K562 (cell line): ENCODE measurements at regions not wholly inside any gene's neighbourhood (a gene's known extent, or its start where the extent isn't known, plus 50 kb on each side); places are given as distances from the start of the nearest gene placed in this dataset.

Experiments used
- DNMT1 ChIP-seq: fragments of 450-650 bp; IDR thresholded peaks from 2 replicates; pipeline ENCODE4 v1.6.1; 2016; ENCODE audit warnings: antibody characterized with exemption, mild to moderate bottlenecking
- FOXA3 ChIP-seq, 2 experiments: fragments of 450-650 bp in 1 of 2; sonication (generic) in 1 of 2; formaldehyde crosslinking; IDR thresholded peaks in 1 of 2; conservative IDR thresholded peaks in 1 of 2; 2 replicates each; pipeline versions ENCODE4 v1.4.0 to v1.8.0; 2020 to 2022; ENCODE audit warnings: mild to moderate bottlenecking in 2 of 2, missing genetic modification reagents in 1 of 2
- FOXK2 ChIP-seq, 2 experiments: fragments of 450-650 bp; IDR thresholded peaks in 1 of 2; conservative IDR thresholded peaks in 1 of 2; 2 replicates each; pipeline ENCODE4 v1.6.1; 2016; ENCODE audit warnings: low read depth in 2 of 2, mild to moderate bottlenecking in 1 of 2
- KLF16 ChIP-seq: IDR thresholded peaks from 2 replicates; pipeline ENCODE4 v1.6.1; 2016; ENCODE audit warnings: antibody characterized with exemption
- LCOR ChIP-seq: sonication (generic); formaldehyde crosslinking; IDR thresholded peaks from 2 replicates; pipeline ENCODE4 v1.8.0; 2022; ENCODE audit warnings: mild to moderate bottlenecking, missing genetic modification reagents
- NFE2L1 ChIP-seq: fragments of 450-650 bp; IDR thresholded peaks from 2 replicates; pipeline ENCODE4 v1.6.1; 2016; ENCODE audit warnings: missing genetic modification characterization, low read depth, mild to moderate bottlenecking, missing compliant biosample characterization, moderate library complexity, borderline replicate concordance
- SMAD3 ChIP-seq: fragments of 450-650 bp; formaldehyde crosslinking; conservative IDR thresholded peaks from 2 replicates; pipeline ENCODE4 v1.4.0; 2020; ENCODE audit warnings: mild to moderate bottlenecking
- SRSF1 ChIP-seq: fragments of 200-400 bp; formaldehyde crosslinking; IDR thresholded peaks from 2 replicates; pipeline ENCODE4 v1.6.1; 2017; ENCODE audit warnings: mild to moderate bottlenecking, low read depth, low read length, moderate library complexity
- TAL1 ChIP-seq: fragments of 450-650 bp; IDR thresholded peaks from 2 replicates; pipeline ENCODE4 v1.6.1; 2016; ENCODE audit warnings: mild to moderate bottlenecking
- TCF7L2 ChIP-seq: fragments of 150-350 bp; IDR thresholded peaks from 2 replicates; pipeline ENCODE4 v1.6.1; 2016; ENCODE audit warnings: low read depth, mild to moderate bottlenecking, low read length, moderate library complexity
- TCFL5 ChIP-seq: fragments of 250-450 bp; sonication (Bioruptor Pico); conservative IDR thresholded peaks from 2 replicates; pipeline ENCODE4 v1.6.1; 2021; ENCODE audit warnings: mild to moderate bottlenecking, moderate library complexity, matching md5 sums
- ZNF121 ChIP-seq: sonication (generic); formaldehyde crosslinking; conservative IDR thresholded peaks from 2 replicates; pipeline ENCODE4 v1.8.0; 2022; ENCODE audit warnings: missing genetic modification reagents
- ZNF699 ChIP-seq: fragments of 250-450 bp; sonication (Bioruptor Pico); IDR thresholded peaks from 2 replicates; pipeline ENCODE4 v1.8.0; 2021; ENCODE audit warnings: mild to moderate bottlenecking, moderate library complexity; ENCODE audit not compliant: insufficient replicate concordance
- TF ChIP-seq, protein P1 (sequence below): fragments of 250-450 bp; sonication (Bioruptor Pico); IDR thresholded peaks from 2 replicates; pipeline ENCODE4 v1.8.0; 2022; ENCODE audit warnings: moderate library complexity, mild to moderate bottlenecking, inconsistent platforms
- TF ChIP-seq, protein P2 (sequence below): sonication (generic); formaldehyde crosslinking; IDR thresholded peaks from 2 replicates; pipeline ENCODE4 v1.8.1; 2023; ENCODE audit warnings: mild to moderate bottlenecking, missing genetic modification reagents
- TF ChIP-seq, protein P3 (sequence below): sonication (generic); formaldehyde crosslinking; IDR thresholded peaks from 2 replicates; pipeline ENCODE4 v1.8.0; 2022; ENCODE audit warnings: mild to moderate bottlenecking, missing genetic modification reagents
- TF ChIP-seq, protein P4 (sequence below): fragments of 250-450 bp; sonication (Bioruptor Pico); IDR thresholded peaks from 2 replicates; pipeline ENCODE4 v1.8.0; 2021; ENCODE audit warnings: mild to moderate bottlenecking, moderate library complexity
- TF ChIP-seq, protein P5 (sequence below): fragments of 450-650 bp; formaldehyde crosslinking; IDR thresholded peaks from 2 replicates; pipeline ENCODE4 v1.4.0; 2020; ENCODE audit warnings: mild to moderate bottlenecking, moderate library complexity
- TF ChIP-seq, protein P6 (sequence below): fragments of 250-450 bp; sonication (Bioruptor Pico); IDR thresholded peaks from 2 replicates; pipeline ENCODE4 v1.8.0; 2021; ENCODE audit warnings: moderate library complexity, mild to moderate bottlenecking, inconsistent platforms
- TF ChIP-seq, protein P7 (sequence below): fragments of 250-450 bp; sonication (Bioruptor Pico); IDR thresholded peaks from 2 replicates; pipeline ENCODE4 v1.8.0; 2021; ENCODE audit warnings: borderline replicate concordance, mild to moderate bottlenecking, moderate library complexity; ENCODE audit not compliant: poor library complexity, severe bottlenecking

DNA sequence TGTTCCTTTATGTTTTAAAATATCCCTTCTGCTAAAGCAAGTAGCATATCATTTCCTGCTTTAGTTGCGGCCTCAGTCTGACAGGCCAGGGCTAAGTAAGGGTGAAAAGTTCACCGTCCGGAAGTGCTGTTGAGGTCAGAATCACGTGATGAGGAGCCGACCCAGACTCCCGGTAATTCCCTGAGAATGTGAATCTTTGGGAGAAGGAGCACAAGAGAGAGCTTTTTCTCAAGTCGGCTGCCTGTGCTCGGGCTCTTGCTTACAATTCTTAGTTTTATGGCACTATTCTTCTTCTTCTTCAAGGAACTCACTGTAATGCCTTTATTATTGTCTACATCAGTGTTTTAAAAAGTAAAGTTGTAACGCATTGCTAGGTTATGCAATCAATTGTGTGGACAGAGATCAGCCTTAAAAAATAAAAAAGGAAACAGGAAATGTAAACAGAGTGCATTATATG is 309.3 kb downstream of the PRL start (continued):
- TF ChIP-seq, protein P1, sequence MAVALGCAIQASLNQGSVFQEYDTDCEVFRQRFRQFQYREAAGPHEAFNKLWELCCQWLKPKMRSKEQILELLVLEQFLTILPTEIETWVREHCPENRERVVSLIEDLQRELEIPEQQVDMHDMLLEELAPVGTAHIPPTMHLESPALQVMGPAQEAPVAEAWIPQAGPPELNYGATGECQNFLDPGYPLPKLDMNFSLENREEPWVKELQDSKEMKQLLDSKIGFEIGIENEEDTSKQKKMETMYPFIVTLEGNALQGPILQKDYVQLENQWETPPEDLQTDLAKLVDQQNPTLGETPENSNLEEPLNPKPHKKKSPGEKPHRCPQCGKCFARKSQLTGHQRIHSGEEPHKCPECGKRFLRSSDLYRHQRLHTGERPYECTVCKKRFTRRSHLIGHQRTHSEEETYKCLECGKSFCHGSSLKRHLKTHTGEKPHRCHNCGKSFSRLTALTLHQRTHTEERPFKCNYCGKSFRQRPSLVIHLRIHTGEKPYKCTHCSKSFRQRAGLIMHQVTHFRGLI (CRISPR knock-in tag): no peak
- TF ChIP-seq, protein P2, sequence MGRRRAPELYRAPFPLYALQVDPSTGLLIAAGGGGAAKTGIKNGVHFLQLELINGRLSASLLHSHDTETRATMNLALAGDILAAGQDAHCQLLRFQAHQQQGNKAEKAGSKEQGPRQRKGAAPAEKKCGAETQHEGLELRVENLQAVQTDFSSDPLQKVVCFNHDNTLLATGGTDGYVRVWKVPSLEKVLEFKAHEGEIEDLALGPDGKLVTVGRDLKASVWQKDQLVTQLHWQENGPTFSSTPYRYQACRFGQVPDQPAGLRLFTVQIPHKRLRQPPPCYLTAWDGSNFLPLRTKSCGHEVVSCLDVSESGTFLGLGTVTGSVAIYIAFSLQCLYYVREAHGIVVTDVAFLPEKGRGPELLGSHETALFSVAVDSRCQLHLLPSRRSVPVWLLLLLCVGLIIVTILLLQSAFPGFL: no peak
- TF ChIP-seq TCF7L2: no peak
- TF ChIP-seq, protein P3, sequence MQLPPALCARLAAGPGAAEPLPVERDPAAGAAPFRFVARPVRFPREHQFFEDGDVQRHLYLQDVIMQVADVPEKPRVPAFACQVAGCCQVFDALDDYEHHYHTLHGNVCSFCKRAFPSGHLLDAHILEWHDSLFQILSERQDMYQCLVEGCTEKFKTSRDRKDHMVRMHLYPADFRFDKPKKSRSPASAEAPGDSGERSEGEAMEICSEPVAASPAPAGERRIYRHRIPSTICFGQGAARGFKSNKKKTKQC (CRISPR knock-in tag): no peak
- TF ChIP-seq ZNF699 (CRISPR knock-in tag): no peak
- no peak for TF ChIP-seq TAL1
- no peak for TF ChIP-seq KLF16
- TF ChIP-seq DNMT1: no peak
- TF ChIP-seq, protein P4, sequence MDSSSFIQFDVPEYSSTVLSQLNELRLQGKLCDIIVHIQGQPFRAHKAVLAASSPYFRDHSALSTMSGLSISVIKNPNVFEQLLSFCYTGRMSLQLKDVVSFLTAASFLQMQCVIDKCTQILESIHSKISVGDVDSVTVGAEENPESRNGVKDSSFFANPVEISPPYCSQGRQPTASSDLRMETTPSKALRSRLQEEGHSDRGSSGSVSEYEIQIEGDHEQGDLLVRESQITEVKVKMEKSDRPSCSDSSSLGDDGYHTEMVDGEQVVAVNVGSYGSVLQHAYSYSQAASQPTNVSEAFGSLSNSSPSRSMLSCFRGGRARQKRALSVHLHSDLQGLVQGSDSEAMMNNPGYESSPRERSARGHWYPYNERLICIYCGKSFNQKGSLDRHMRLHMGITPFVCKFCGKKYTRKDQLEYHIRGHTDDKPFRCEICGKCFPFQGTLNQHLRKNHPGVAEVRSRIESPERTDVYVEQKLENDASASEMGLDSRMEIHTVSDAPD (CRISPR knock-in tag): no peak
- TF ChIP-seq, protein P5, sequence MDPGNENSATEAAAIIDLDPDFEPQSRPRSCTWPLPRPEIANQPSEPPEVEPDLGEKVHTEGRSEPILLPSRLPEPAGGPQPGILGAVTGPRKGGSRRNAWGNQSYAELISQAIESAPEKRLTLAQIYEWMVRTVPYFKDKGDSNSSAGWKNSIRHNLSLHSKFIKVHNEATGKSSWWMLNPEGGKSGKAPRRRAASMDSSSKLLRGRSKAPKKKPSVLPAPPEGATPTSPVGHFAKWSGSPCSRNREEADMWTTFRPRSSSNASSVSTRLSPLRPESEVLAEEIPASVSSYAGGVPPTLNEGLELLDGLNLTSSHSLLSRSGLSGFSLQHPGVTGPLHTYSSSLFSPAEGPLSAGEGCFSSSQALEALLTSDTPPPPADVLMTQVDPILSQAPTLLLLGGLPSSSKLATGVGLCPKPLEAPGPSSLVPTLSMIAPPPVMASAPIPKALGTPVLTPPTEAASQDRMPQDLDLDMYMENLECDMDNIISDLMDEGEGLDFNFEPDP (CRISPR knock-in tag): no peak
- no peak for TF ChIP-seq NFE2L1 (tag)
- TF ChIP-seq, protein P6, sequence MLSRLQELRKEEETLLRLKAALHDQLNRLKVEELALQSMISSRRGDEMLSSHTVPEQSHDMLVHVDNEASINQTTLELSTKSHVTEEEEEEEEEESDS (CRISPR knock-in tag): no peak
- TF ChIP-seq, protein P7, sequence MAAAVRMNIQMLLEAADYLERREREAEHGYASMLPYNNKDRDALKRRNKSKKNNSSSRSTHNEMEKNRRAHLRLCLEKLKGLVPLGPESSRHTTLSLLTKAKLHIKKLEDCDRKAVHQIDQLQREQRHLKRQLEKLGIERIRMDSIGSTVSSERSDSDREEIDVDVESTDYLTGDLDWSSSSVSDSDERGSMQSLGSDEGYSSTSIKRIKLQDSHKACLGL (CRISPR knock-in tag): no peak
- no peak for TF ChIP-seq SRSF1
- TF ChIP-seq FOXK2 (conservative IDR thresholded peaks at IDR 0.05 in 1 of 2, IDR thresholded peaks at IDR 0.05 in 1 of 2; ENCODE audit: low read depth in 2 of 2): 0 out of 4 replicates have a peak, but pooled peaks of 1 of the 2 experiments have one; percentile 33
- TF ChIP-seq ZNF121 (CRISPR knock-in tag): no peak
- no peak for TF ChIP-seq LCOR (CRISPR knock-in tag)
- no peak for TF ChIP-seq FOXA3 (CRISPR knock-in tag; conservative IDR thresholded peaks at IDR 0.05 in 1 of 2, IDR thresholded peaks at IDR 0.05 in 1 of 2)
- no peak for TF ChIP-seq SMAD3 (CRISPR knock-in tag)
- no peak for TF ChIP-seq TCFL5 (CRISPR knock-in tag)
